ENCODE measurements at regions not wholly inside any gene's neighbourhood (a gene's known extent, or its start where the extent isn't known, plus 50 kb on each side); places are given as distances from the start of the nearest gene placed in this dataset.

GRCh38 chr21:32138658-32139057, 140.2 kb downstream of the MIS18A start:
- H3K4me3 Mint-ChIP-seq: peak overlapping the region; percentile 45
- no peaks in the 10 kb centered on the region for H3K36me3 Mint-ChIP-seq
- H3K9me3 Mint-ChIP-seq: no peaks in the 10 kb centered on the region
- TF ChIP-seq CTCF (conservative IDR thresholded peaks at IDR 0.05): no peak
- H3K27ac Mint-ChIP-seq: peak overlapping the region; percentile 77
- H3K4me1 Mint-ChIP-seq (ENCODE audit: unreplicated experiment): peaks cover 49% of the 10 kb centered on the region
- no peak for DNase-seq (ENCODE audit: extremely low spot score, unreplicated experiment)
- no peaks in the 10 kb centered on the region for H3K27me3 Mint-ChIP-seq

- Mint-ChIP-seq H3K27me3 (no peaks in the 10 kb centered on the region), H3K9me3 (no peaks in the 10 kb centered on the region), H3K4me1 (ENCODE audit: unreplicated experiment) (peaks cover 42% of the 10 kb centered on the region), H3K27ac (no peak overlapping the region), H3K4me3 (no peak overlapping the region), H3K36me3 (no peaks in the 10 kb centered on the region)
- TF ChIP-seq CTCF (conservative IDR thresholded peaks at IDR 0.05): no peak
- no peak for DNase-seq (ENCODE audit: extremely low spot score, unreplicated experiment)
Measured at GRCh38 chr21:32137931-32138330, 140.9 kb downstream of the MIS18A start.

GRCh38 chr21:32137266-32137665, 141.6 kb downstream of the MIS18A start:
- no peaks in the 10 kb centered on the region for H3K9me3 Mint-ChIP-seq
- peaks cover 35% of the 10 kb centered on the region for H3K4me1 Mint-ChIP-seq (ENCODE audit: unreplicated experiment)
- H3K36me3 Mint-ChIP-seq: no peaks in the 10 kb centered on the region
- no peak for TF ChIP-seq CTCF (conservative IDR thresholded peaks at IDR 0.05)
- no peak for DNase-seq (ENCODE audit: extremely low spot score, unreplicated experiment)
- H3K27ac Mint-ChIP-seq: no peak overlapping the region
- no peaks in the 10 kb centered on the region for H3K27me3 Mint-ChIP-seq
- no peak overlapping the region for H3K4me3 Mint-ChIP-seq

GRCh38 chr21:32136546-32136945, 142.3 kb downstream of the MIS18A start:
- Mint-ChIP-seq H3K27me3 (no peaks in the 10 kb centered on the region), H3K36me3 (no peaks in the 10 kb centered on the region), H3K4me3 (no peak overlapping the region), H3K9me3 (peaks cover 5% of the 10 kb centered on the region), H3K27ac (no peak overlapping the region), H3K4me1 (ENCODE audit: unreplicated experiment) (peaks cover 38% of the 10 kb centered on the region)
- TF ChIP-seq CTCF (conservative IDR thresholded peaks at IDR 0.05): no peak
- no peak for DNase-seq (ENCODE audit: extremely low spot score, unreplicated experiment)

- H3K9me3 Mint-ChIP-seq: peaks cover 12% of the 10 kb centered on the region
- no peaks in the 10 kb centered on the region for H3K27me3 Mint-ChIP-seq
- H3K4me3 Mint-ChIP-seq: peak overlapping the region; percentile 13
- no peak for TF ChIP-seq CTCF (conservative IDR thresholded peaks at IDR 0.05)
- H3K4me1 Mint-ChIP-seq (ENCODE audit: unreplicated experiment): peaks cover 40% of the 10 kb centered on the region
- no peaks in the 10 kb centered on the region for H3K36me3 Mint-ChIP-seq
- no peak for DNase-seq (ENCODE audit: extremely low spot score, unreplicated experiment)
- H3K27ac Mint-ChIP-seq: no peak overlapping the region
Measured at GRCh38 chr21:32135401-32136363, 143.2 kb downstream of the MIS18A start.
